A172 (cell line): ENCODE measurements at regions not wholly inside any gene's neighbourhood (a gene's known extent, or its start where the extent isn't known, plus 50 kb on each side); places are given as distances from the start of the nearest gene placed in this dataset.

Experiments used
- DNase-seq: peaks from one replicate; pipeline ENCODE4 v3.0.0-alpha.2; 2015; ENCODE audit warnings: low spot score

GRCh38 chr1:29498126-29499103, 262.1 kb downstream of the PTPRU start:
- no peak for DNase-seq

GRCh38 chr1:29497395-29498125, 261.2 kb downstream of the PTPRU start:
- no peak for DNase-seq

- DNase-seq: no peak
Measured at GRCh38 chr1:29496701-29497100, 260.4 kb downstream of the PTPRU start.

- DNase-seq: no peak
Measured at GRCh38 chr1:29490204-29490934, 254.0 kb downstream of the PTPRU start.

- DNase-seq: no peak
Measured at GRCh38 chr1:29489471-29489870, 253.1 kb downstream of the PTPRU start.

- no peak for DNase-seq
Measured at GRCh38 chr1:29488794-29489311, 252.5 kb downstream of the PTPRU start.

- DNase-seq: no peak
Measured at GRCh38 chr1:29488086-29488793, 251.9 kb downstream of the PTPRU start.

GRCh38 chr1:29487291-29487690, 251.0 kb downstream of the PTPRU start:
- no peak for DNase-seq

- no peak for DNase-seq
Measured at GRCh38 chr1:29485096-29485925, 249.0 kb downstream of the PTPRU start.

- DNase-seq: no peak
Measured at GRCh38 chr1:29482991-29483390, 246.7 kb downstream of the PTPRU start.

- DNase-seq: no peak
Measured at GRCh38 chr1:29482064-29482463, 245.7 kb downstream of the PTPRU start.

- no peak for DNase-seq
Measured at GRCh38 chr1:29481031-29481430, 244.7 kb downstream of the PTPRU start.

- no peak for DNase-seq
Measured at GRCh38 chr1:29478879-29479278, 242.6 kb downstream of the PTPRU start.

- DNase-seq: no peak
Measured at GRCh38 chr1:29478151-29478791, 241.9 kb downstream of the PTPRU start.

GRCh38 chr1:29475326-29475725, 239.0 kb downstream of the PTPRU start:
- no peak for DNase-seq

GRCh38 chr1:29474274-29475244, 238.2 kb downstream of the PTPRU start:
- no peak for DNase-seq

- no peak for DNase-seq
Measured at GRCh38 chr1:29473161-29473855, 237.0 kb downstream of the PTPRU start.
